ENCODE measurements at regions not wholly inside any gene's neighbourhood (a gene's known extent, or its start where the extent isn't known, plus 50 kb on each side); places are given as distances from the start of the nearest gene placed in this dataset.

GRCh38 chr6:135630789-135631376, 133.3 kb upstream of the AHI1 start:
- Histone ChIP-seq H3K36me3 (ENCODE audit: control insufficient read depth, insufficient read depth, low read length) (no peaks in the 10 kb centered on the region), H3K27ac (ENCODE audit: low read depth, low read length) (no peak overlapping the region), H3K9ac (ENCODE audit: low read depth, low read length) (no peak overlapping the region), H3K4me3 (ENCODE audit: low read depth, low read length) (no peak overlapping the region), H3K4me1 (ENCODE audit: control insufficient read depth, insufficient read depth, low read length) (no peaks in the 10 kb centered on the region), H3K9me3 (ENCODE audit: control insufficient read depth, insufficient read depth, low read length) (no peaks in the 10 kb centered on the region), H3K27me3 (ENCODE audit: control insufficient read depth, insufficient read depth, low read length) (no peaks in the 10 kb centered on the region)

GRCh38 chr6:135631821-135632220, 134.3 kb upstream of the AHI1 start:
- H3K27me3 ChIP-seq (ENCODE audit: control insufficient read depth, insufficient read depth, low read length) = no peaks in the 10 kb centered on the region
- H3K4me1 ChIP-seq (ENCODE audit: control insufficient read depth, insufficient read depth, low read length) = no peaks in the 10 kb centered on the region
- no peak overlapping the region for H3K9ac ChIP-seq (ENCODE audit: low read depth, low read length)
- H3K4me3 ChIP-seq (ENCODE audit: low read depth, low read length) = no peak overlapping the region
- H3K9me3 ChIP-seq (ENCODE audit: control insufficient read depth, insufficient read depth, low read length) = no peaks in the 10 kb centered on the region
- H3K36me3 ChIP-seq (ENCODE audit: control insufficient read depth, insufficient read depth, low read length) = no peaks in the 10 kb centered on the region
- no peak overlapping the region for H3K27ac ChIP-seq (ENCODE audit: low read depth, low read length)

GRCh38 chr6:135633573-135633972, 136.0 kb upstream of the AHI1 start:
- Histone ChIP-seq H3K4me3 (ENCODE audit: low read depth, low read length) (no peak overlapping the region), H3K27ac (ENCODE audit: low read depth, low read length) (no peak overlapping the region)

GRCh38 chr6:135637701-135638100, 140.2 kb upstream of the AHI1 start:
- Histone ChIP-seq H3K9me3 (ENCODE audit: control insufficient read depth, insufficient read depth, low read length) (no peaks in the 10 kb centered on the region), H3K4me1 (ENCODE audit: control insufficient read depth, insufficient read depth, low read length) (no peaks in the 10 kb centered on the region), H3K4me3 (ENCODE audit: low read depth, low read length) (no peak overlapping the region), H3K27me3 (ENCODE audit: control insufficient read depth, insufficient read depth, low read length) (no peaks in the 10 kb centered on the region), H3K36me3 (ENCODE audit: control insufficient read depth, insufficient read depth, low read length) (no peaks in the 10 kb centered on the region), H3K27ac (ENCODE audit: low read depth, low read length) (no peak overlapping the region), H3K9ac (ENCODE audit: low read depth, low read length) (no peak overlapping the region)

More at GRCh38 chr6:135633573-135633972, 136.0 kb upstream of the AHI1 start:
- no peak overlapping the region for H3K9ac ChIP-seq (ENCODE audit: low read depth, low read length)
- H3K4me1 ChIP-seq (ENCODE audit: control insufficient read depth, insufficient read depth, low read length) = no peaks in the 10 kb centered on the region
- no peaks in the 10 kb centered on the region for H3K9me3 ChIP-seq (ENCODE audit: control insufficient read depth, insufficient read depth, low read length)
- no peaks in the 10 kb centered on the region for H3K27me3 ChIP-seq (ENCODE audit: control insufficient read depth, insufficient read depth, low read length)
- no peaks in the 10 kb centered on the region for H3K36me3 ChIP-seq (ENCODE audit: control insufficient read depth, insufficient read depth, low read length)

GRCh38 chr6:135638108-135638507, 140.6 kb upstream of the AHI1 start:
- Histone ChIP-seq H3K9me3 (ENCODE audit: control insufficient read depth, insufficient read depth, low read length) (no peaks in the 10 kb centered on the region), H3K27me3 (ENCODE audit: control insufficient read depth, insufficient read depth, low read length) (no peaks in the 10 kb centered on the region), H3K4me1 (ENCODE audit: control insufficient read depth, insufficient read depth, low read length) (no peaks in the 10 kb centered on the region), H3K36me3 (ENCODE audit: control insufficient read depth, insufficient read depth, low read length) (no peaks in the 10 kb centered on the region), H3K9ac (ENCODE audit: low read depth, low read length) (no peak overlapping the region), H3K4me3 (ENCODE audit: low read depth, low read length) (no peak overlapping the region), H3K27ac (ENCODE audit: low read depth, low read length) (no peak overlapping the region)

- no peak overlapping the region for H3K27ac ChIP-seq (ENCODE audit: low read depth, low read length)
- no peaks in the 10 kb centered on the region for H3K9me3 ChIP-seq (ENCODE audit: control insufficient read depth, insufficient read depth, low read length)
- no peaks in the 10 kb centered on the region for H3K36me3 ChIP-seq (ENCODE audit: control insufficient read depth, insufficient read depth, low read length)
- no peak overlapping the region for H3K4me3 ChIP-seq (ENCODE audit: low read depth, low read length)
- no peaks in the 10 kb centered on the region for H3K27me3 ChIP-seq (ENCODE audit: control insufficient read depth, insufficient read depth, low read length)
- H3K4me1 ChIP-seq (ENCODE audit: control insufficient read depth, insufficient read depth, low read length) = no peaks in the 10 kb centered on the region
- H3K9ac ChIP-seq (ENCODE audit: low read depth, low read length) = no peak overlapping the region
Measured at GRCh38 chr6:135640048-135640447, 142.5 kb upstream of the AHI1 start.

GRCh38 chr6:135640449-135641111, 143.0 kb upstream of the AHI1 start:
- no peak overlapping the region for H3K4me3 ChIP-seq (ENCODE audit: low read depth, low read length)
- no peaks in the 10 kb centered on the region for H3K4me1 ChIP-seq (ENCODE audit: control insufficient read depth, insufficient read depth, low read length)
- H3K36me3 ChIP-seq (ENCODE audit: control insufficient read depth, insufficient read depth, low read length) = no peaks in the 10 kb centered on the region
- no peak overlapping the region for H3K9ac ChIP-seq (ENCODE audit: low read depth, low read length)
- H3K27me3 ChIP-seq (ENCODE audit: control insufficient read depth, insufficient read depth, low read length) = no peaks in the 10 kb centered on the region
- H3K9me3 ChIP-seq (ENCODE audit: control insufficient read depth, insufficient read depth, low read length) = no peaks in the 10 kb centered on the region
- no peak overlapping the region for H3K27ac ChIP-seq (ENCODE audit: low read depth, low read length)

- Histone ChIP-seq H3K9me3 (ENCODE audit: control insufficient read depth, insufficient read depth, low read length) (no peaks in the 10 kb centered on the region), H3K9ac (ENCODE audit: low read depth, low read length) (no peak overlapping the region), H3K27ac (ENCODE audit: low read depth, low read length) (no peak overlapping the region), H3K27me3 (ENCODE audit: control insufficient read depth, insufficient read depth, low read length) (no peaks in the 10 kb centered on the region), H3K4me3 (ENCODE audit: low read depth, low read length) (no peak overlapping the region), H3K36me3 (ENCODE audit: control insufficient read depth, insufficient read depth, low read length) (no peaks in the 10 kb centered on the region), H3K4me1 (ENCODE audit: control insufficient read depth, insufficient read depth, low read length) (no peaks in the 10 kb centered on the region)
Measured at GRCh38 chr6:135642912-135643311, 145.4 kb upstream of the AHI1 start.

- Histone ChIP-seq H3K27me3 (ENCODE audit: control insufficient read depth, insufficient read depth, low read length) (no peaks in the 10 kb centered on the region), H3K4me3 (ENCODE audit: low read depth, low read length) (no peak overlapping the region), H3K4me1 (ENCODE audit: control insufficient read depth, insufficient read depth, low read length) (no peaks in the 10 kb centered on the region), H3K9ac (ENCODE audit: low read depth, low read length) (no peak overlapping the region), H3K9me3 (ENCODE audit: control insufficient read depth, insufficient read depth, low read length) (no peaks in the 10 kb centered on the region), H3K27ac (ENCODE audit: low read depth, low read length) (no peak overlapping the region), H3K36me3 (ENCODE audit: control insufficient read depth, insufficient read depth, low read length) (no peaks in the 10 kb centered on the region)
Measured at GRCh38 chr6:135644394-135644793, 146.9 kb upstream of the AHI1 start.

- H3K27me3 ChIP-seq (ENCODE audit: control insufficient read depth, insufficient read depth, low read length) = no peaks in the 10 kb centered on the region
- H3K4me1 ChIP-seq (ENCODE audit: control insufficient read depth, insufficient read depth, low read length) = 0 out of 2 replicates have a peak, but pooled peaks cover 1% of the 10 kb centered on the region
- no peak overlapping the region for H3K9ac ChIP-seq (ENCODE audit: low read depth, low read length)
- H3K36me3 ChIP-seq (ENCODE audit: control insufficient read depth, insufficient read depth, low read length) = no peaks in the 10 kb centered on the region
- H3K4me3 ChIP-seq (ENCODE audit: low read depth, low read length) = no peak overlapping the region
- no peak overlapping the region for H3K27ac ChIP-seq (ENCODE audit: low read depth, low read length)
- H3K9me3 ChIP-seq (ENCODE audit: control insufficient read depth, insufficient read depth, low read length) = peaks cover 4% of the 10 kb centered on the region; the same call in 1 of the 2 replicates
Measured at GRCh38 chr6:135647521-135647920, 150.0 kb upstream of the AHI1 start.

- peaks cover 4% of the 10 kb centered on the region; the same call in 1 of the 2 replicates for H3K9me3 ChIP-seq (ENCODE audit: control insufficient read depth, insufficient read depth, low read length)
- H3K27me3 ChIP-seq (ENCODE audit: control insufficient read depth, insufficient read depth, low read length) = no peaks in the 10 kb centered on the region
- H3K36me3 ChIP-seq (ENCODE audit: control insufficient read depth, insufficient read depth, low read length) = no peaks in the 10 kb centered on the region
- H3K27ac ChIP-seq (ENCODE audit: low read depth, low read length) = no peak overlapping the region
- no peak overlapping the region for H3K4me3 ChIP-seq (ENCODE audit: low read depth, low read length)
- no peak overlapping the region for H3K9ac ChIP-seq (ENCODE audit: low read depth, low read length)
- 0 out of 2 replicates have a peak, but pooled peaks cover 3% of the 10 kb centered on the region for H3K4me1 ChIP-seq (ENCODE audit: control insufficient read depth, insufficient read depth, low read length)
Measured at GRCh38 chr6:135651964-135652755, 154.6 kb upstream of the AHI1 start.

Data from HUES48 (cell line).